Fibroblast of lung (primary cell): ENCODE measurements at regions not wholly inside any gene's neighbourhood (a gene's known extent, or its start where the extent isn't known, plus 50 kb on each side); places are given as distances from the start of the nearest gene placed in this dataset.

Source experiments
- CTCF ChIP-seq, 2 donors: IDR thresholded peaks in 1 of 2; conservative IDR thresholded peaks in 1 of 2; 1 replicate in 1 of 2; 2 replicates in 1 of 2; pipeline ENCODE4 v1.5.1; 2011 to 2012; ENCODE audit warnings: low read length in 2 of 2, control low read depth in 1 of 2, inconsistent platforms in 1 of 2, low read depth in 1 of 2, mild to moderate bottlenecking in 1 of 2
- EZH2 ChIP-seq: IDR thresholded peaks from 2 replicates; pipeline ENCODE4 v1.5.1; 2012; ENCODE audit warnings: low read length, control low read depth, mild to moderate bottlenecking; ENCODE audit errors: missing control alignments

- TF ChIP-seq CTCF (conservative IDR thresholded peaks at IDR 0.05 in 1 of 2, IDR thresholded peaks at IDR 0.05 in 1 of 2; ENCODE audit: low read depth in 1 of 2, low read length in 2 of 2) (no peak), EZH2 (no peak)
These were observed 134.5 kb downstream of the PAX1 start for GRCh38 chr20:21839982-21840381.
